ENCODE measurements at regions not wholly inside any gene's neighbourhood (a gene's known extent, or its start where the extent isn't known, plus 50 kb on each side); places are given as distances from the start of the nearest gene placed in this dataset.

DNA sequence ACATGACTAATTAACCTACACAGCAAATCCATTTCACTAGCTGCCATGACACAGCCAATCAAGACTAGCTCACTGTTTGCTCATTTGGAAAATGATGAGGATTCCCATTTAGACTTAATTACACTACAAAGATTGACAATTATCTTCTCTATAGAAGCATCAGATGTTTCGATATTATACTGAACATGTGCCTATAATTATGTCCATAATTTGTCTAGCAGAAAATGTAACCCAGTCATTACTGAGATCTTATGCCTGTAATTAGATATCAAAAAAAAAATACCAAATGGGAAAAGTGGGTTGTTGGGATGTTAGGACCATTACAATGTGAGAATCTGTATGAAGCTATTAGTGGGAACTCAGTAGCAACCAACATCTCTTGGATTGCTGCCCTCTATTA lies 344.2 kb upstream of the MCTP2 start:
- TF ChIP-seq CTCF (IDR thresholded peaks at IDR 0.05) (no peak), POLR2A (IDR thresholded peaks at IDR 0.05) (no peak)

All from uterus (tissue), 2 donors.